HepG2 (cell line): ENCODE measurements at regions not wholly inside any gene's neighbourhood (a gene's known extent, or its start where the extent isn't known, plus 50 kb on each side); places are given as distances from the start of the nearest gene placed in this dataset.

Experiments used
- CREM ChIP-seq, 2 experiments: sonication (generic) in 1 of 2; formaldehyde crosslinking in 1 of 2; IDR thresholded peaks; 2 replicates each; pipeline versions ENCODE4 v1.4.0 to v1.6.1; 2016 to 2020; ENCODE audit warnings: antibody characterized with exemption in 1 of 2, mild to moderate bottlenecking in 1 of 2, missing genetic modification reagents in 1 of 2
- FOXP4 ChIP-seq: sonication (generic); formaldehyde crosslinking; IDR thresholded peaks from 2 replicates; pipeline ENCODE4 v1.4.0; 2020; ENCODE audit warnings: missing genetic modification reagents
- HMGXB3 ChIP-seq: sonication (generic); formaldehyde crosslinking; IDR thresholded peaks from 2 replicates; pipeline ENCODE4 v1.4.0; 2020; ENCODE audit warnings: missing genetic modification reagents, borderline replicate concordance
- HNF4A ChIP-seq: sonication (generic); formaldehyde crosslinking; IDR thresholded peaks from 2 replicates; pipeline ENCODE4 v1.4.0; 2020; ENCODE audit warnings: missing genetic modification reagents
- NR2F6 ChIP-seq, 2 experiments: IDR thresholded peaks; 2 replicates each; pipeline ENCODE4 v1.6.1; 2016; ENCODE audit warnings: antibody characterized with exemption in 1 of 2, mild to moderate bottlenecking in 1 of 2
- RARA ChIP-seq: IDR thresholded peaks from 2 replicates; pipeline ENCODE4 v1.6.1; 2016; ENCODE audit warnings: missing genetic modification reagents, missing compliant biosample characterization
- RXRA ChIP-seq: sonication (generic); formaldehyde crosslinking; IDR thresholded peaks from 2 replicates; pipeline ENCODE4 v1.5.1; 2020; ENCODE audit warnings: missing genetic modification reagents
- SNRNP70 ChIP-seq: fragments of 200-400 bp; formaldehyde crosslinking; IDR thresholded peaks from 2 replicates; pipeline ENCODE4 v1.6.1; 2017; ENCODE audit warnings: mild to moderate bottlenecking, low read depth, low read length, moderate library complexity
- SOX6 ChIP-seq, 2 experiments: fragments of 450-650 bp in 1 of 2; sonication (generic) in 1 of 2; formaldehyde crosslinking in 1 of 2; IDR thresholded peaks; 2 replicates each; pipeline versions ENCODE4 v1.4.0 to v1.6.1; 2017 to 2020; ENCODE audit warnings: antibody characterized with exemption in 1 of 2, mild to moderate bottlenecking in 1 of 2, missing genetic modification reagents in 1 of 2
- SP5 ChIP-seq: IDR thresholded peaks from 2 replicates; pipeline ENCODE4 v1.6.1; 2016; ENCODE audit warnings: low read depth, borderline replicate concordance
- TEAD3 ChIP-seq: optimal IDR thresholded peaks from 2 replicates; pipeline ENCODE3; 2016; ENCODE audit warnings: borderline replicate concordance
- ZFP91 ChIP-seq: sonication (generic); formaldehyde crosslinking; IDR thresholded peaks from 2 replicates; pipeline ENCODE4 v1.9.0; 2022; ENCODE audit warnings: missing genetic modification reagents, mild to moderate bottlenecking, borderline replicate concordance

- TF ChIP-seq SNRNP70 (no peak), RARA (peak; percentile 69), FOXP4 (CRISPR knock-in tag) (peak; percentile 18; the same call in 1 of the 2 replicates), SOX6 (IDR thresholded peaks at IDR 0.05) (no peak), SOX6 (CRISPR knock-in tag; IDR thresholded peaks at IDR 0.05) (peak; percentile 34; the same call in 1 of the 2 replicates), TEAD3 (CRISPR knock-in tag) (peak; percentile 28), ZFP91 (CRISPR knock-in tag) (no peak), RXRA (peak; percentile 64; the same call in 1 of the 2 replicates), HNF4A (CRISPR knock-in tag) (peak; percentile 23; the same call in 1 of the 2 replicates), NR2F6 (IDR thresholded peaks at IDR 0.05) (no peak), NR2F6 (CRISPR knock-in tag; IDR thresholded peaks at IDR 0.05) (0 out of 2 replicates have a peak, but pooled peaks have one; percentile 33), SP5 (CRISPR knock-in tag) (peak; percentile 58), HMGXB3 (no peak), CREM (IDR thresholded peaks at IDR 0.05) (no peak), CREM (CRISPR knock-in tag; IDR thresholded peaks at IDR 0.05) (no peak)
Measured at GRCh38 chr5:34521628-34522290, 134.4 kb upstream of the RAI14 start (continued).
